ENCODE measurements at regions not wholly inside any gene's neighbourhood (a gene's known extent, or its start where the extent isn't known, plus 50 kb on each side); places are given as distances from the start of the nearest gene placed in this dataset.
A peak's percentile ranks its signal among the peaks of the same experiment; 100 is the strongest.
"Not testable (repeated sequence)": the region's sequence is repeated elsewhere in the genome, so short reads cannot be mapped to it uniquely, and the experiment has no call there.

DNA sequence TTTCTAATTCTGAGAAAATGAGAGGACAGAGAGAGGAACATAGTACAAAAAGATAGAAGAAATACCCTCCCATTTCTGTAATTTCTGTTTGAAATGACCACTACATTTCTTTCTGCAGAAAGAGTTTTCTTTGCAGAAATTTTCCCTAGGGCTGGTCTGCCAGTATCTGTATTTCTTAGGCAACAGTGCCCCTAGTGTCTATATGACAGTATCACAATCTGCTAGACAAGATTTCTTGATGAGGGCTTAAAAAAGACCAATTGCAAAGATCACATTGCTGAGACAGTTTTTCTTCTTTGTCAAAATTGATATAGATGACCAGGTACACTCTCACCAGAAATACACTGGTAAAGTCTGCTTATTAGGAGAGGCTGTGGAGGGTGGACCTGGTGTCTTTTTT lies 81.0 kb upstream of the ZDHHC15 start:
- Histone ChIP-seq H3K4ac (ENCODE audit: low read depth, low read length) (no peak overlapping the region), H2BK5ac (ENCODE audit: low read depth, low read length, poor library complexity, severe bottlenecking) (no peak overlapping the region), H2BK20ac (ENCODE audit: low read depth, low read length) (no peak overlapping the region), H3K56ac (ENCODE audit: extremely low read depth, insufficient read depth, low read length) (no peak overlapping the region), H3K9ac (ENCODE audit: low read depth, low read length) (no peak overlapping the region), H3K4me1 (ENCODE audit: control insufficient read depth, insufficient read depth, low read length) (no peaks in the 10 kb centered on the region), H2AFZ (replicated peaks; ENCODE audit: low read length, poor library complexity) (no peak overlapping the region), H3K23ac (ENCODE audit: low read depth, low read length) (no peak overlapping the region), H2BK120ac (ENCODE audit: low read depth, low read length) (no peak overlapping the region), H3K79me1 (ENCODE audit: low read depth in 1 of 2, low read length in 2 of 2) (no peaks in the 10 kb centered on the region), H3K4me3 (ENCODE audit: insufficient read depth, low read depth, low read length) (no peak overlapping the region), H3K14ac (replicated peaks; ENCODE audit: low read depth, low read length) (no peak overlapping the region), H3K9me3 (ENCODE audit: control insufficient read depth, insufficient read depth, low read length) (no peaks in the 10 kb centered on the region), H4K20me1 (ENCODE audit: insufficient read depth, low read length) (no peaks in the 10 kb centered on the region), H4K5ac (ENCODE audit: low read depth, low read length) (no peak overlapping the region), H4K8ac (ENCODE audit: low read depth in 2 of 2, low read length in 2 of 2) (no peak overlapping the region), H3K27ac (ENCODE audit: insufficient read depth, low read length) (no peak overlapping the region), H2BK15ac (ENCODE audit: low read depth, low read length) (no peak overlapping the region), H2AK9ac (replicated peaks; ENCODE audit: low read depth, low read length, poor library complexity) (no peak overlapping the region), H3K18ac (ENCODE audit: low read depth, low read length) (no peak overlapping the region), H3K27me3 (ENCODE audit: control insufficient read depth, insufficient read depth, low read length) (no peaks in the 10 kb centered on the region), H3K36me3 (ENCODE audit: control insufficient read depth, insufficient read depth, low read length) (no peaks in the 10 kb centered on the region), H2AK5ac (ENCODE audit: low read depth, low read length) (no peak overlapping the region), H4K91ac (ENCODE audit: insufficient read depth, low read depth, low read length) (no peak overlapping the region), H3K9me1 (ENCODE audit: insufficient read depth, low read length) (no peaks in the 10 kb centered on the region), H3K4me2 (ENCODE audit: low read depth, low read length) (no peak overlapping the region)
- intact Hi-C loops (cut with micrococcal nuclease) (loop anchor here (5.0 to 10.0 kb wide), 3 partner anchors 567 to 1749 kb away; partner anchors contain the start of gene XIST), dilution Hi-C loops (cut with HindIII; ENCODE audit: low sequenced_read_pairs, unreplicated experiment) (no loop called here), in situ Hi-C loops (cut with MboI; ENCODE audit: low sequenced_read_pairs) (no loop called here)
- DNase-seq (peak; percentile 28), ATAC-seq (ENCODE audit: low read depth) (peak; percentile 64; the same call in 1 of the 2 replicates)
- TF ChIP-seq FOS (IDR thresholded peaks at IDR 0.05; ENCODE audit: low read depth, low read length), result no peak
- TF ChIP-seq, protein P1, sequence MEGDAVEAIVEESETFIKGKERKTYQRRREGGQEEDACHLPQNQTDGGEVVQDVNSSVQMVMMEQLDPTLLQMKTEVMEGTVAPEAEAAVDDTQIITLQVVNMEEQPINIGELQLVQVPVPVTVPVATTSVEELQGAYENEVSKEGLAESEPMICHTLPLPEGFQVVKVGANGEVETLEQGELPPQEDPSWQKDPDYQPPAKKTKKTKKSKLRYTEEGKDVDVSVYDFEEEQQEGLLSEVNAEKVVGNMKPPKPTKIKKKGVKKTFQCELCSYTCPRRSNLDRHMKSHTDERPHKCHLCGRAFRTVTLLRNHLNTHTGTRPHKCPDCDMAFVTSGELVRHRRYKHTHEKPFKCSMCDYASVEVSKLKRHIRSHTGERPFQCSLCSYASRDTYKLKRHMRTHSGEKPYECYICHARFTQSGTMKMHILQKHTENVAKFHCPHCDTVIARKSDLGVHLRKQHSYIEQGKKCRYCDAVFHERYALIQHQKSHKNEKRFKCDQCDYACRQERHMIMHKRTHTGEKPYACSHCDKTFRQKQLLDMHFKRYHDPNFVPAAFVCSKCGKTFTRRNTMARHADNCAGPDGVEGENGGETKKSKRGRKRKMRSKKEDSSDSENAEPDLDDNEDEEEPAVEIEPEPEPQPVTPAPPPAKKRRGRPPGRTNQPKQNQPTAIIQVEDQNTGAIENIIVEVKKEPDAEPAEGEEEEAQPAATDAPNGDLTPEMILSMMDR (conservative IDR thresholded peaks at IDR 0.05; ENCODE audit: low read depth, low read length), result peak; percentile 52
- TF ChIP-seq RAD21 (IDR thresholded peaks at IDR 0.05; ENCODE audit: low read length), result peak; percentile 60
- POLR2A ChIA-PET (ENCODE audit: unreplicated experiment), result no interaction called here
- CTCF ChIA-PET, result no interaction called here
- no TSS peak for BruUV-seq (replicated peaks)

DNA sequence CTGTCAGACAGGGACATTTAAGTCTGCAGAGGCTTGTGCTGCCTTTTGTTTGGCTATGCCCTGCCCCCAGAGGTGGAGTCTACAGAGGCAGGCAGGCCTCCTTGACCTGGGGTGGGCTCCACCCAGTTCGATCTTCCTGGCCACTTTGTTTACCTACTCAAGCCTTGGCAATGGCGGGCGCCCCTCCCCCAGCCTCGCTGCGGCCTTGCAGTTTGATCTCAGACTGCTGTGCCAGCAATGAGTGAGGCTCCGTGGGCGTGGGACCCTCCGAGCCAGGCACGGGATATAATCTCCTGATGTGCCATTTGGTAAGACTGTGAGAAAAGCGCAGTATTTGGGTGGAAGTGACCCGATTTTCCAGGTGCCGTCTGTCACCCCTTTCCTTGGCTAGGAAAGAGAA lies 79.2 kb upstream of the ZDHHC15 start:
- H3K9ac ChIP-seq (ENCODE audit: low read depth, low read length); H2AFZ ChIP-seq (replicated peaks; ENCODE audit: low read length, poor library complexity); H3K4ac ChIP-seq (ENCODE audit: low read depth, low read length); H4K91ac ChIP-seq (ENCODE audit: insufficient read depth, low read depth, low read length); H2AK9ac ChIP-seq (replicated peaks; ENCODE audit: low read depth, low read length, poor library complexity); H3K9me3 ChIP-seq (ENCODE audit: control insufficient read depth, insufficient read depth, low read length); H3K27me3 ChIP-seq (ENCODE audit: control insufficient read depth, insufficient read depth, low read length); H4K20me1 ChIP-seq (ENCODE audit: insufficient read depth, low read length); H2BK5ac ChIP-seq (ENCODE audit: low read depth, low read length, poor library complexity, severe bottlenecking); H2BK15ac ChIP-seq (ENCODE audit: low read depth, low read length); H4K5ac ChIP-seq (ENCODE audit: low read depth, low read length); H3K79me1 ChIP-seq (ENCODE audit: low read depth in 1 of 2, low read length in 2 of 2); H3K18ac ChIP-seq (ENCODE audit: low read depth, low read length); BruUV-seq (replicated peaks); dilution Hi-C loops (cut with HindIII; ENCODE audit: low sequenced_read_pairs, unreplicated experiment); POLR2A ChIA-PET (ENCODE audit: unreplicated experiment); H3K4me3 ChIP-seq (ENCODE audit: insufficient read depth, low read depth, low read length); H3K4me1 ChIP-seq (ENCODE audit: control insufficient read depth, insufficient read depth, low read length); H3K56ac ChIP-seq (ENCODE audit: extremely low read depth, insufficient read depth, low read length); in situ Hi-C loops (cut with MboI; ENCODE audit: low sequenced_read_pairs); H3K4me2 ChIP-seq (ENCODE audit: low read depth, low read length); H2BK120ac ChIP-seq (ENCODE audit: low read depth, low read length); H3K27ac ChIP-seq (ENCODE audit: insufficient read depth, low read length); H3K14ac ChIP-seq (replicated peaks; ENCODE audit: low read depth, low read length); ATAC-seq (ENCODE audit: low read depth); H3K9me1 ChIP-seq (ENCODE audit: insufficient read depth, low read length); H3K23ac ChIP-seq (ENCODE audit: low read depth, low read length); H2BK20ac ChIP-seq (ENCODE audit: low read depth, low read length); H4K8ac ChIP-seq (ENCODE audit: low read depth in 2 of 2, low read length in 2 of 2); H3K36me3 ChIP-seq (ENCODE audit: control insufficient read depth, insufficient read depth, low read length); H2AK5ac ChIP-seq (ENCODE audit: low read depth, low read length); CTCF ChIA-PET; DNase-seq: not testable (repeated sequence)
- intact Hi-C loops (cut with micrococcal nuclease), result loop anchor here (5.0 to 10.0 kb wide), 3 partner anchors 565 to 1747 kb away; partner anchors contain the start of gene XIST
- WGBS, 2 experiments (ENCODE audit: extremely low coverage in 2 of 2, insufficient read length in 1 of 2), result no CpG with 5 or more reads among the region's 12 CpGs
